ENCODE measurements at regions not wholly inside any gene's neighbourhood (a gene's known extent, or its start where the extent isn't known, plus 50 kb on each side); places are given as distances from the start of the nearest gene placed in this dataset.

DNA sequence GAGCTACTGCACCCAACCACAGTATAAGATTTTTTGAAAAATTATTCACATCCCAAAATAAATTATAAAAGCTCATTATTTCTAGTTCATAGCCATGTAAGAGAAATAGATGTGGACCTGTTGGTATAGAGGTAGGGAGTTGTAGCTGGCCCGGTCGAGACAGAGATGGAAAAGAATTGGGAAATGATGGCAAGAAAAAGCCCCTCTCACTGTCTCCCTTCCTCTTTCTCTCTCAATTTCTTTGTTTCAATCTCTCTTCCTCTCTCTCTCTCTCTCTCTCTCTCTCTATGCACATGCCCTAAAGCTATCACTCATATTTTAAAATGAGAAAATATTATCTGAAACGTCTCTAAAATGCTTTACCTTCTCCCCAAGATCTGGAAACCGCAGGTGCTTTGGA, 80.7 kb upstream of the CD83 start (continued):
- TF ChIP-seq REST (IDR thresholded peaks at IDR 0.05; ENCODE audit: low read depth) = no peak
- TF ChIP-seq ZNF274 (IDR thresholded peaks at IDR 0.05; ENCODE audit: low read depth, low read length) = no peak
- TF ChIP-seq TCF7L2 (IDR thresholded peaks at IDR 0.05; ENCODE audit: borderline replicate concordance, extremely low read depth, insufficient read depth, insufficient read length) = no peak

- H3K4me3 ChIP-seq (replicated peaks in 1 of 2; ENCODE audit: low read depth in 1 of 2, low read length in 2 of 2) = no peak overlapping the region
- ChIA-PET CTCF (interaction anchor here (0.9 to 3.0 kb wide), 3 partner anchors 8 to 129 kb away, joined by 3 to 18 read pairs (median 4); no protein-coding TSS in a partner anchor), RAD21 (ENCODE audit: low non-redundant PET in 1 of 2, low total read pairs in 2 of 2, uncharacterized antibody in 2 of 2, unreplicated experiment in 2 of 2) (interaction anchor here in 1 of 2 experiments (0.9 kb wide), 1 partner anchor 129 kb away, joined by 3 read pairs; no protein-coding TSS in a partner anchor), POLR2A (no interaction called here)
- H4K20me1 ChIP-seq (ENCODE audit: insufficient read depth) = no peaks in the 10 kb centered on the region
- H3K9me3 ChIP-seq (ENCODE audit: control insufficient read depth in 1 of 2, insufficient read depth in 1 of 2, low read depth in 1 of 2, low read length in 2 of 2) = no peaks in the 10 kb centered on the region
- no peaks in the 10 kb centered on the region for H3K27me3 ChIP-seq (ENCODE audit: insufficient read depth, low read length)
- ATAC-seq (no peak), DNase-seq (ENCODE audit: low read depth, low spot score) (no peak)
- no peak overlapping the region for H3K27ac ChIP-seq (ENCODE audit: low read depth, low read length)
- no peak overlapping the region for H3K9ac ChIP-seq (ENCODE audit: low read length)
- intact Hi-C loops (cut with micrococcal nuclease) = no loop called here
- no peak for TF ChIP-seq SIN3A (IDR thresholded peaks at IDR 0.05; ENCODE audit: low read depth)
- TF ChIP-seq YY1 (IDR thresholded peaks at IDR 0.05; ENCODE audit: extremely low read depth, insufficient replicate concordance, low read depth, low read length) = no peak
- no peak for TF ChIP-seq SRF (IDR thresholded peaks at IDR 0.05; ENCODE audit: low read depth)
- TF ChIP-seq JUND (IDR thresholded peaks at IDR 0.05) = no peak
- TF ChIP-seq, protein P1, sequence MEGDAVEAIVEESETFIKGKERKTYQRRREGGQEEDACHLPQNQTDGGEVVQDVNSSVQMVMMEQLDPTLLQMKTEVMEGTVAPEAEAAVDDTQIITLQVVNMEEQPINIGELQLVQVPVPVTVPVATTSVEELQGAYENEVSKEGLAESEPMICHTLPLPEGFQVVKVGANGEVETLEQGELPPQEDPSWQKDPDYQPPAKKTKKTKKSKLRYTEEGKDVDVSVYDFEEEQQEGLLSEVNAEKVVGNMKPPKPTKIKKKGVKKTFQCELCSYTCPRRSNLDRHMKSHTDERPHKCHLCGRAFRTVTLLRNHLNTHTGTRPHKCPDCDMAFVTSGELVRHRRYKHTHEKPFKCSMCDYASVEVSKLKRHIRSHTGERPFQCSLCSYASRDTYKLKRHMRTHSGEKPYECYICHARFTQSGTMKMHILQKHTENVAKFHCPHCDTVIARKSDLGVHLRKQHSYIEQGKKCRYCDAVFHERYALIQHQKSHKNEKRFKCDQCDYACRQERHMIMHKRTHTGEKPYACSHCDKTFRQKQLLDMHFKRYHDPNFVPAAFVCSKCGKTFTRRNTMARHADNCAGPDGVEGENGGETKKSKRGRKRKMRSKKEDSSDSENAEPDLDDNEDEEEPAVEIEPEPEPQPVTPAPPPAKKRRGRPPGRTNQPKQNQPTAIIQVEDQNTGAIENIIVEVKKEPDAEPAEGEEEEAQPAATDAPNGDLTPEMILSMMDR (IDR thresholded peaks at IDR 0.05 in 2 of 3, conservative IDR thresholded peaks at IDR 0.05 in 1 of 3; ENCODE audit: borderline replicate concordance in 1 of 3, insufficient read depth in 1 of 3, low read depth in 2 of 3, low read length in 2 of 3) = no peak
- no peak for TF ChIP-seq EZH2 (IDR thresholded peaks at IDR 0.05)
- TF ChIP-seq ZFX (IDR thresholded peaks at IDR 0.05) = no peak
- BruUV-seq (replicated peaks) = no TSS peak
- H3K9me2 ChIP-seq (ENCODE audit: insufficient read depth) = no peaks in the 10 kb centered on the region
- H2AFZ ChIP-seq (ENCODE audit: low read depth, low read length, poor library complexity, severe bottlenecking) = no peak overlapping the region
- peaks cover 0 to 6% of the 10 kb centered on the region in 2 experiments; a peak in 2 of 4 replicates for H3K4me1 ChIP-seq (ENCODE audit: control insufficient read depth in 1 of 2, insufficient read depth in 2 of 2, low read length in 2 of 2)
- no peaks in the 10 kb centered on the region for H3K79me2 ChIP-seq (ENCODE audit: insufficient read depth, low read length)
- H3K4me2 ChIP-seq (ENCODE audit: low read length) = no peak overlapping the region
- no peaks in the 10 kb centered on the region for H3K36me3 ChIP-seq (ENCODE audit: control insufficient read depth in 1 of 2, insufficient read depth in 2 of 2, low read length in 2 of 2)
Measured at GRCh38 chr6:14037402-14038277, 79.9 kb upstream of the CD83 start.

Data from HCT116 (cell line).